H1 (cell line): ENCODE measurements at regions not wholly inside any gene's neighbourhood (a gene's known extent, or its start where the extent isn't known, plus 50 kb on each side); places are given as distances from the start of the nearest gene placed in this dataset.

Experiments used
- CBX8 ChIP-seq: fragments of 300-800, 300-1000 bp; sonication (generic); IDR thresholded peaks from 2 replicates; pipeline ENCODE4 v1.7.1; 2016; ENCODE audit warnings: low read depth, low read length, borderline replicate concordance
- CHD1 ChIP-seq: IDR thresholded peaks from 2 replicates; pipeline ENCODE4 v1.6.1; 2012; ENCODE audit warnings: low read depth, low read length, improper control_type of control experiment
- EP300 ChIP-seq, 2 experiments: IDR thresholded peaks; 1 replicate in 1 of 2; 2 replicates in 1 of 2; pipeline ENCODE4 v1.6.1; 2011 to 2012; ENCODE audit warnings: low read depth in 2 of 2, low read length in 2 of 2, mild to moderate bottlenecking in 2 of 2, borderline replicate concordance in 1 of 2, inconsistent platforms in 1 of 2, moderate library complexity in 1 of 2
- SUZ12 ChIP-seq: fragments of 200-600 bp; sonication (generic); IDR thresholded peaks from 2 replicates; pipeline ENCODE4 v1.6.1; 2012; ENCODE audit warnings: mild to moderate bottlenecking, inconsistent platforms, low read length, moderate library complexity, mixed read lengths
- TCF12 ChIP-seq: IDR thresholded peaks from 2 replicates; pipeline ENCODE4 v1.6.1; 2011; ENCODE audit warnings: low read depth, mild to moderate bottlenecking, low read length

- TF ChIP-seq CHD1 (no peak), EP300 (IDR thresholded peaks at IDR 0.05; ENCODE audit: borderline replicate concordance in 1 of 2, low read depth in 2 of 2, low read length in 2 of 2) (no peak), TCF12 (no peak), SUZ12 (no peak), CBX8 (no peak)
These were observed 146.3 kb upstream of the XYLT1 start (continued) for GRCh38 chr16:17617021-17617552.
